H4 (cell line): ENCODE measurements at regions not wholly inside any gene's neighbourhood (a gene's known extent, or its start where the extent isn't known, plus 50 kb on each side); places are given as distances from the start of the nearest gene placed in this dataset.
"Not testable (repeated sequence)": the region's sequence is repeated elsewhere in the genome, so short reads cannot be mapped to it uniquely, and the experiment has no call there.

Source experiments
- DNase-seq: peaks from one replicate; pipeline ENCODE4 v3.0.0-alpha.2; 2015; ENCODE audit warnings: low spot score

- DNase-seq: not testable (repeated sequence)
Measured at GRCh38 chr20:30660982-30661381, 596.5 kb upstream of the DEFB115 start.

- not testable (repeated sequence) for DNase-seq
Measured at GRCh38 chr20:30668418-30668817, 589.0 kb upstream of the DEFB115 start.

GRCh38 chr20:30669330-30670029 is 588.0 kb upstream of the DEFB115 start:
- DNase-seq: not testable (repeated sequence)

GRCh38 chr20:30671120-30671519 is 586.3 kb upstream of the DEFB115 start:
- DNase-seq: not testable (repeated sequence)

- not testable (repeated sequence) for DNase-seq
Measured at GRCh38 chr20:30675988-30676564, 581.4 kb upstream of the DEFB115 start.

GRCh38 chr20:30682236-30682635 is 575.2 kb upstream of the DEFB115 start:
- not testable (repeated sequence) for DNase-seq

- DNase-seq: not testable (repeated sequence)
Measured at GRCh38 chr20:30712861-30713260, 544.6 kb upstream of the DEFB115 start.

GRCh38 chr20:30719415-30720199 is 537.9 kb upstream of the DEFB115 start:
- not testable (repeated sequence) for DNase-seq

GRCh38 chr20:30723511-30723910 is 534.0 kb upstream of the DEFB115 start:
- DNase-seq: not testable (repeated sequence)

GRCh38 chr20:30723934-30724687 is 533.4 kb upstream of the DEFB115 start:
- DNase-seq: peak; percentile 23

GRCh38 chr20:30724688-30725074 is 532.8 kb upstream of the DEFB115 start:
- DNase-seq: not testable (repeated sequence)

GRCh38 chr20:30725188-30725587 is 532.3 kb upstream of the DEFB115 start:
- DNase-seq: not testable (repeated sequence)

GRCh38 chr20:30728271-30728885 is 529.1 kb upstream of the DEFB115 start:
- not testable (repeated sequence) for DNase-seq
